ENCODE measurements at regions not wholly inside any gene's neighbourhood (a gene's known extent, or its start where the extent isn't known, plus 50 kb on each side); places are given as distances from the start of the nearest gene placed in this dataset.

DNA sequence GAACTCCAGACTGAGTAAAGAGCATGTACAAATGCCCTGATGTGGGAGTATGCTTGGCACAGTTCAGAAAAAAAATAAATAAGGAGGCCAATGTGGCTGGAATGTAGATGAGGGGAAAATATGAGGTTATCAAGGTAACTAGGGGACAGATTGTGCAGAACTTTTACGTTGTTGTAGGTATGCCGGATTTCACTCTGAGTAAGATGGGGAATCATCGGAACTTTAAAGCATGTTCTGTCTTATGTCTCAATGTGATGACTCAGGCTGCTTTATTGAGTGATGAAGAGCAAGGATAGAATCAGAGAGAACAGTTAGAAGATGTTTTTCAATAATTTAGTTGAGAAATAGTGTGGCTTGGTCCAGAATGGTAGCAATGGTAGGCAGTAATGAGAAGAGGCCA is 130.4 kb downstream of the C11orf87 start:
- TF ChIP-seq, protein P1, sequence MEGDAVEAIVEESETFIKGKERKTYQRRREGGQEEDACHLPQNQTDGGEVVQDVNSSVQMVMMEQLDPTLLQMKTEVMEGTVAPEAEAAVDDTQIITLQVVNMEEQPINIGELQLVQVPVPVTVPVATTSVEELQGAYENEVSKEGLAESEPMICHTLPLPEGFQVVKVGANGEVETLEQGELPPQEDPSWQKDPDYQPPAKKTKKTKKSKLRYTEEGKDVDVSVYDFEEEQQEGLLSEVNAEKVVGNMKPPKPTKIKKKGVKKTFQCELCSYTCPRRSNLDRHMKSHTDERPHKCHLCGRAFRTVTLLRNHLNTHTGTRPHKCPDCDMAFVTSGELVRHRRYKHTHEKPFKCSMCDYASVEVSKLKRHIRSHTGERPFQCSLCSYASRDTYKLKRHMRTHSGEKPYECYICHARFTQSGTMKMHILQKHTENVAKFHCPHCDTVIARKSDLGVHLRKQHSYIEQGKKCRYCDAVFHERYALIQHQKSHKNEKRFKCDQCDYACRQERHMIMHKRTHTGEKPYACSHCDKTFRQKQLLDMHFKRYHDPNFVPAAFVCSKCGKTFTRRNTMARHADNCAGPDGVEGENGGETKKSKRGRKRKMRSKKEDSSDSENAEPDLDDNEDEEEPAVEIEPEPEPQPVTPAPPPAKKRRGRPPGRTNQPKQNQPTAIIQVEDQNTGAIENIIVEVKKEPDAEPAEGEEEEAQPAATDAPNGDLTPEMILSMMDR (IDR thresholded peaks at IDR 0.05), result no peak
- no peak for TF ChIP-seq POLR2AphosphoS5 (IDR thresholded peaks at IDR 0.05; ENCODE audit: low read depth, low read length)
- TF ChIP-seq TCF7L2 (IDR thresholded peaks at IDR 0.05; ENCODE audit: low read depth, low read length), result no peak
- TF ChIP-seq REST (IDR thresholded peaks at IDR 0.05; ENCODE audit: insufficient read depth in 1 of 2, low read depth in 2 of 2, low read length in 1 of 2), result no peak

Data from Panc1 (cell line).